ENCODE measurements at regions not wholly inside any gene's neighbourhood (a gene's known extent, or its start where the extent isn't known, plus 50 kb on each side); places are given as distances from the start of the nearest gene placed in this dataset.
"Not testable (repeated sequence)": the region's sequence is repeated elsewhere in the genome, so short reads cannot be mapped to it uniquely, and the experiment has no call there.

DNA sequence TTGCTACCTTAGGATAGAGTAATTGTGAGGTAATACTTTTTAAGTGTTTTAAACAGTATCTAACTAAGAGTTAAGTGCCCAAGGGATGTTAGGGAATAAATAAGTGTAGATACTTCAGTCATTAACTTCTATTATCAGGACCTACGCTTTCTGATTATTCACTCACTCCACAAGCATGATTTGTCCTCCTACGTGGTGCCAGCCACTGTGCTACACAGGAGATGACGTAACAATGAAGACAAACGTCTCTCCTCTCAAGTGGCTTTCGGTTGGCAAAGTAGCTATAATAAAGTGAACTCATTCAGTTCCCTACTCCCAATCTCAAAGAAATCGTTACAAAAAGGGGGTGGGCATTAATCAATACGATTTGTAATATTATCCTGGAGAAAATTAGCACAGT, 100.9 kb upstream of the SETBP1 start:
- H3K4me3 ChIP-seq (ENCODE audit: low read depth, low read length), result no peak overlapping the region
- DNase-seq (ENCODE audit: low read depth), result no peak
- no peak for TF ChIP-seq MAX (IDR thresholded peaks at IDR 0.05; ENCODE audit: low read depth, low read length)
- no peak for TF ChIP-seq POLR2A (IDR thresholded peaks at IDR 0.05; ENCODE audit: extremely low read depth, insufficient read length)
- TF ChIP-seq CTCF (IDR thresholded peaks at IDR 0.05; ENCODE audit: low read depth, low read length), result no peak
- no peak for TF ChIP-seq MYC (IDR thresholded peaks at IDR 0.05; ENCODE audit: low read depth, low read length)

GRCh38 chr18:44580159-44580558, 100.5 kb upstream of the SETBP1 start:
- H3K4me3 ChIP-seq (ENCODE audit: low read depth, low read length), result no peak overlapping the region
- no peak for TF ChIP-seq POLR2A (IDR thresholded peaks at IDR 0.05; ENCODE audit: extremely low read depth, insufficient read length)
- TF ChIP-seq CTCF (IDR thresholded peaks at IDR 0.05; ENCODE audit: low read depth, low read length), result no peak
- TF ChIP-seq MYC (IDR thresholded peaks at IDR 0.05; ENCODE audit: low read depth, low read length), result no peak
- TF ChIP-seq MAX (IDR thresholded peaks at IDR 0.05; ENCODE audit: low read depth, low read length), result no peak
- no peak for DNase-seq (ENCODE audit: low read depth)

GRCh38 chr18:44580782-44581181, 99.9 kb upstream of the SETBP1 start:
- not testable (repeated sequence) for DNase-seq (ENCODE audit: low read depth); H3K4me3 ChIP-seq (ENCODE audit: low read depth, low read length)

DNA sequence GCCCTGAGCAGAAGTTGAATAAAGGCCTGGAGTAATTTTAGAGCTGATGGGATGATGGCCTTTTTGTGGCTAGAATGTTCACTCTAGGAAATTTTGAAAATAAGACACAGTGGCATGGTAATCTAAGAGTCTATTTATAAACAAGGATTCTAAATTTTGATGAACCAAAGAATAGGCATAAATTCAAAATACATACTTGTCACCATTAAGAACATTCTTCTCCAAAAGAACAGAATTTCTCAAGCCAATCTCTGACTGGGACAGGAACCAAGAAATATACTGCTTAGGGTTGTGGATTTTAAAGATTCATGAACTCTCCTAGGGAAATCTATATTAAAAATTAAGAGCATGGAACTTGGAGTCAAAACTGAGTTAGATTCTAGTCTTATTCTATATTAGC, 98.2 kb upstream of the SETBP1 start:
- no peak for TF ChIP-seq CTCF (IDR thresholded peaks at IDR 0.05; ENCODE audit: low read depth, low read length)
- TF ChIP-seq MAX (IDR thresholded peaks at IDR 0.05; ENCODE audit: low read depth, low read length), result no peak
- TF ChIP-seq MYC (IDR thresholded peaks at IDR 0.05; ENCODE audit: low read depth, low read length), result no peak
- no peak for TF ChIP-seq POLR2A (IDR thresholded peaks at IDR 0.05; ENCODE audit: extremely low read depth, insufficient read length)
- no peak for DNase-seq (ENCODE audit: low read depth)
- no peak overlapping the region for H3K4me3 ChIP-seq (ENCODE audit: low read depth, low read length)

GRCh38 chr18:44584900-44585299, 95.8 kb upstream of the SETBP1 start:
- DNase-seq (ENCODE audit: low read depth), result no peak
- TF ChIP-seq MAX (IDR thresholded peaks at IDR 0.05; ENCODE audit: low read depth, low read length), result no peak
- no peak overlapping the region for H3K4me3 ChIP-seq (ENCODE audit: low read depth, low read length)

DNA sequence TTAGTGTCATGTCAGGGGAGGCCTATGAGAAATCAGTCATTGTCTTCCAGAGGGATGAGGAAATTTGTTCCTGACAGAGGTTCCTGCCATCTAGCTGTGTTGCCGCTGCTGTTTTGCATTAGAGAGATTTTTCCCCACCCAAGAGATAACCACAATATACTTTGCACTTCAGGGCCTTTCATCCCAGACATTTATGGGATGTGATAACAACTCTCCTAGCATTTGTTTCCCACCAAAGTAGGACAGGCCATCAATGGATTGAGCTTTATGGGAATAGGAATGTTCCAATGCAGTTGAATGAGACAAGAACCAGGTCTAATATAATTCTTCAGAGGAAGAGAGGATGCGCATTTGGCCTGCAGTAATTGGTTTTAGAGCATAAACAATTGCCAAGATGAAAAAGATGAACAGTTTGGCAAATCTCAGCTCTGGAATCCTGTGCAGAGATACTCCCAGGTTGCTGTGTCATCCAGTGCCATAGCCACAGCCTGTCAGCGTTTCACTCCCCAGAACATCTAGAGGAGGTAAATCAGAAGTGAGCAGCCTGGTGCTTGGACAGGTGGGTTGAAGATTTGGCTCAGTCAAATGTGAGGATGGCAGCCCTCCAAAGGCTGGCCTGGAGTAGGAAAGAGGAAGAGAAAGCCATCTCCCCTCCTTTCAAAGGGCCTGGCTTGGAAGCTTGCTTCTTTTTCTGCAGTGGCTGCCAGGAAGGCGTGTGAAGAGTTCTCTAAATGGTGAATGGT, 93.7 kb upstream of the SETBP1 start:
- no peak for DNase-seq (ENCODE audit: low read depth)
- TF ChIP-seq CTCF (IDR thresholded peaks at IDR 0.05; ENCODE audit: low read depth, low read length) (no peak), MAX (IDR thresholded peaks at IDR 0.05; ENCODE audit: low read depth, low read length) (no peak), MYC (IDR thresholded peaks at IDR 0.05; ENCODE audit: low read depth, low read length) (no peak), POLR2A (IDR thresholded peaks at IDR 0.05; ENCODE audit: extremely low read depth, insufficient read length) (no peak)
- H3K4me3 ChIP-seq (ENCODE audit: low read depth, low read length), result no peak overlapping the region

GRCh38 chr18:44588508-44588907, 92.2 kb upstream of the SETBP1 start:
- TF ChIP-seq MYC (IDR thresholded peaks at IDR 0.05; ENCODE audit: low read depth, low read length) (no peak), MAX (IDR thresholded peaks at IDR 0.05; ENCODE audit: low read depth, low read length) (no peak), POLR2A (IDR thresholded peaks at IDR 0.05; ENCODE audit: extremely low read depth, insufficient read length) (no peak), CTCF (IDR thresholded peaks at IDR 0.05; ENCODE audit: low read depth, low read length) (no peak)
- H3K4me3 ChIP-seq (ENCODE audit: low read depth, low read length), result no peak overlapping the region
- no peak for DNase-seq (ENCODE audit: low read depth)
